A673 (cell line): ENCODE measurements at regions not wholly inside any gene's neighbourhood (a gene's known extent, or its start where the extent isn't known, plus 50 kb on each side); places are given as distances from the start of the nearest gene placed in this dataset.

Experiments
- CTCF ChIP-seq: fragments of 300-800, 200-600 bp; sonication (generic); conservative IDR thresholded peaks from 2 replicates; pipeline ENCODE4 v1.5.1; 2017; ENCODE audit warnings: low read depth, mild to moderate bottlenecking, antibody characterized with exemption, low read length, moderate library complexity, mixed read lengths
- EZH2 ChIP-seq: fragments of 200-600 bp; sonication (generic); IDR thresholded peaks from 2 replicates; pipeline ENCODE4 v1.6.1; 2017; ENCODE audit warnings: borderline replicate concordance, low read depth, mild to moderate bottlenecking, mixed read lengths, antibody characterized with exemption, low read length; ENCODE audit not compliant: poor library complexity, severe bottlenecking

GRCh38 chr19:31111741-31112140 is 237.5 kb downstream of the TSHZ3 start:
- TF ChIP-seq CTCF (no peak), EZH2 (no peak)
